GM21825 (cell line): ENCODE measurements at regions not wholly inside any gene's neighbourhood (a gene's known extent, or its start where the extent isn't known, plus 50 kb on each side); places are given as distances from the start of the nearest gene placed in this dataset.

ENCODE experiments used
- ATAC-seq: cut with Tn5 transposase; IDR thresholded peaks from one replicate; pipeline ENCODE4 v1.9.1; 2021; ENCODE audit warnings: mild to moderate bottlenecking, moderate library complexity; ENCODE audit not compliant: unreplicated experiment

DNA sequence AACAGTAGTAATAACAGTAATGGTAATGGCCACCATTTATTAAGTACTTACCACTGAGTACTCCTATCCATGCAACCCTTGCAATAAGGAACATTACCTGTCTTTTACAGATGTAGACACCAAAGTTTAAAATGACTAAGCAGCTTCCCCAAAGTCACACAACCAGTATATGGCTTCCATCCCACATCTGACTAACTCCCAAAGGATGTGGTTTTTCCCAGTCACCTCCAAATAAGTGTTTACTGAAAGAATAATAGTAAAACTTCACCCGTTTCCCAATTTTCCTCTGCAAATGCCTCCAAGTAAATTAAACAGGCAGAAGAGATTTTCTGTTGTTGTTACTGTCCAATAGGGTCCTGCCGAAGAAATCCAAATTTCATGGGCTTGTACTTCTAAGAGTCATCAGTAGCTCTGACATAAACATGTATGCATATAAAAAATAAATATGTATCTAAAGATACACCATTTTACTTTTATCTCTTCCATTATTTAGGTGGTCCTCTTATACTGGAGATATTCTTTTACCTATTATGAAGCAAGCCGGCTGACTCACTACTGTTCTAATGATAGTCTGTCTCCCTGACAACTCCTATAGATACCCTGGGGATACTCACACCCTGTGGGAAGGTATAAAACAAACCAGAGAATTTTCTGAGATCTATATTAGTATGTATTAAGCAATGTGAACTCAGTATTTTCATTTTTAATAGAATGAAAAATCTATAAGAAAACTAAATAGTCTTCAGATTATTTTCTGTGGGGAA is 77.9 kb upstream of the ID4 start:
- ATAC-seq = no peak

DNA sequence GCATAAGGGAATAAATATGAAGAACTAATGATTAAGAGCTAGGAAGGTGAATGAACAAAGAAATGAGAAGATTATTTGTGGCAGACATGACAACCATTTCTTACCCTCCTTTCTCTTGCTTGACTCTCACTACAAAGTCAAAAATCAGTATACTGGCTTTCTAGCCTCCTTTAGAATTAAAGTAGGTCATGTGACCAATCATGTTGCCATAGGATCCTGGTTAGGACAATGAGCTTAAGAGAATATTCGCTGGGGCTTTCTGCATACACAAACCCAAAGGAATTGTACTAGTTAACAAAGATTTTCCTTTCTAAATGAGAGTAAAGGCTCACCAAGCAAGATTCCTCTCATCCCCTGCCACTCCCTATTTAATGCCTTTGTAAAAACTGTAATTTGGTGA is 76.0 kb upstream of the ID4 start:
- ATAC-seq = no peak

DNA sequence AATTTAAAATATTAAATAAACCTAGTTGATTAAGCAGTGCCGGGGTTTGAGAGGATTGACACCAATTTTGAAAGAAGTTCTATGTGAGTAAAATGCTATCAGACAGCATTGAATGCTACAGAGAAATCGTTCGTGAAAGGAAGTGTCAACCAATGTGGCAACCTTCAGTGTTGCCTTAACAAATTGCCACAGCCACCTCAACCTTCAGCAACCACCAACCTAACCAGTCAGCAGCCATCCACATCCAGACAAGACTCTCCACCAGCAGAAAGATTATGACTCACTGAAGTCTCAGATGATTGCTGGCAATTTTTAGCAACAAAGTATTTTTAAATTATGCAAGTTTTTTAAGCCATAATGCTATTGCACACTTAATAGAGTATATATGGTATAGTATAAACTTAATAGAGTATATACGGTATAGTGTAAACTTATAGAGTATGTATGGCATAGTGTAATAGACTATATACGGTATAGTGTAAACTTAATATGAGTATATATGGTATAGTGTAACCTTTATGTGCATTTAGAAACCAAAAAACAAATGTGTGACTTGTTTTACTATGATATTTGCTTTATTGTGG is 65.3 kb upstream of the ID4 start:
- ATAC-seq = no peak

DNA sequence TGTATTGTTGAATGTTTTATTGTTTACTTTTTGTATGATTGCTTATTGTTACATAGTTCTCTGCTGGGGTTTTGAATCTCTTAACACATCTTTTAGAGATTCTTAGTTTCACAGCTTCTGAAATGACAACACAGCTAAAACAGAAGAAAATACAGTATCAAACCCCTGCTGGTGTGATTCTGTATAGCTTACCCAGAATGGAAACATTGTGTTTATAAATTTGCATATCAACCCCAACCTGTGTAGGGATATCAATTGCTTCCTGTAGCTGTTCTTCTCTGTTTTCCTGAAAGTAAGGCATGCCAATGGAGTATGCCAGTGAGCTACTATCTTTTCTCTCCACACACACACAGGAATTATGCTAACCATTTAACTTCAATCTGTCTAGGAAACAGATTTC is 64.3 kb upstream of the ID4 start:
- no peak for ATAC-seq

DNA sequence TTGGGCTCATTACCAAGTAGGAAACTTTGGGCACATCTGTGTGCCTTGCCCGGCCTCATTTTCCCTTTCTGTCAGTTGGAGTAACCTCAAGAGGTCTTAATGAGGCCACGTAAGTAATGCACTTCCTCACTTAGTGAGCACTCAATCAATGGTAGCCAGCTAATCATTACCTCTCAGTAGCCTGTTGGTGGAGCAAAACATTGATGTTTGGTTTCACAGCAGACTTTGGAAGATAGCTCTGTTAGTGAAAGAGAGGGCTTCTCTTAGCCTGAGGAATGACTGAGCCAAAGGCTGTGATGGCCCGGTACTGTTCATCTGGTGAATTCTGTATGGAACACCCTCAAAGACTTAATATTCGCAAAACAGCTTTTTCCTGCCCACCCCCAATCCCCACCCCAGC is 55.9 kb upstream of the ID4 start:
- ATAC-seq = no peak

DNA sequence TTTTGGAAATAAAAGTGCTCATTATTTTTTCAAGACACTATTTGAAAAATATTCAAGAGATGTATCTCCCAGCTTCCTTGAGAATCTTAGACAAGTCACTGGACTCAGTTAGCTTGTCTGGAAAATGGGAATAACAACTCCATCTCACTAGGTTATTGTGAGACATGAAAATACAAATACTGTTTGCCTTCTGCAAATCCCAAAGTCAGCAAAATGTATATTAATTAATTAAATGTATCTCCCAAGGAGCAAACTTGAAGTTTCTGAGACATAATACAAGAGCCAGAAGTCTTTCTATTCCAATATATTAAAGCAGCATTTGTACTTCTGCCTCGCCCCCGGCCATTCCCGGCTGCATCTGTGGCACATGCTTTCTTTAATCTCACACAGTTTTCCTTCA is 54.6 kb upstream of the ID4 start:
- ATAC-seq = no peak
